ENCODE measurements at regions not wholly inside any gene's neighbourhood (a gene's known extent, or its start where the extent isn't known, plus 50 kb on each side); places are given as distances from the start of the nearest gene placed in this dataset.

DNA sequence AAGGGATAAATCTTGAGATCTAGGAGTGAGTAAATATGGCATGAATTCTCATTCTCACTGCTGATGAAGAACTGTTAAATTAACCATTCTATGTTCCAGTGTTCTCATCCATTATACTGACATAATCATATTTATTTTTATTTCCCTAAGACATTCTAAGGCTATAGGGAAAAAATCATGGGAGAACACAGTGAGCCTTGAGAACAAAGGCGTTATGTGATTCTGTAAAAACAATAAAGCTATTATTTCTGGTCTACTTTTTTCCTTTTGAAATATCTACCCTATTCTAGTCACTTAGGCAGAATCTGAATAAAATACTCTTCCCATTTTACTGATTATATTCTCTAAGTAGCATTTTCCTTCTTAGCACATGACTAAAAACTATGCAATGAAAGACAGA is 155.7 kb upstream of the ADAMTS16 start:
- DNase-seq: no peak

DNA sequence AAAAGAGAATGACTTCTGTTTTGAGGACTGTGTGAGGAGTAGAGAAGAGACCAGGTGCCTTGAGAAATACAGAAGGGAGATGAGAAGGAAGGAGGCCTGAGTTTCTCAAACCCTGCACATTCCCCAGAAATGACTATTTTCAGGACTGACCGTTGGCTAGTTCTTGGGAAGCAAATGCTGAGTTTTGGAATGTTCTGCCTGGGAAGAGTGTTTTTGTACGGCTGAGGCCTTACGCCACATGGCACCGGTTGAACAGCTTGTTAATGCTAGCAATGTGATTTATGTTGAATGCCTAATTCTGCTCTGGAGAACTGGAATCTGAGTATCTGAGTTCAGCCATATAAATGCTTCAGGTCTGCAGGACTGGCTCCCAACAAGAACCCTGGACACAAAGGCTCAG is 152.7 kb upstream of the ADAMTS16 start:
- DNase-seq: no peak

DNA sequence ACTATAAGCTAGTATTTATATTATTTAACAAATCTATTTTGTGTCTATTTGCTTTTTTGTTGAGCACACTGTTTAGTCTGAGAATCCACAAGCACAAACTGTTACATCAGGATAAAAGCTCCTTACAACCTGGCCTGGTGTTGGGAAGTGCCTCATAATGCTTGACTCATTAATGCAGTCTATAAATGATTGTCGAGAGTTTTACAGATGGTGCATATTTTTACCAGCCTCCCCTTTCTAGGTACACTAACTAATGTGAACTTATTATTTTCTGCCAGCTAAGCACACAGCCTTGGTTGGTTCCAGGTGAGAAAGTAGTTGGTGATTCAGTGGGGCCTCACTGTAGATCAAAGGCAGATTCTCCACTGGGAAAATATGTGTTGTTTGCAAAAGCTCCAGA is 151.0 kb upstream of the ADAMTS16 start:
- no peak for DNase-seq

DNA sequence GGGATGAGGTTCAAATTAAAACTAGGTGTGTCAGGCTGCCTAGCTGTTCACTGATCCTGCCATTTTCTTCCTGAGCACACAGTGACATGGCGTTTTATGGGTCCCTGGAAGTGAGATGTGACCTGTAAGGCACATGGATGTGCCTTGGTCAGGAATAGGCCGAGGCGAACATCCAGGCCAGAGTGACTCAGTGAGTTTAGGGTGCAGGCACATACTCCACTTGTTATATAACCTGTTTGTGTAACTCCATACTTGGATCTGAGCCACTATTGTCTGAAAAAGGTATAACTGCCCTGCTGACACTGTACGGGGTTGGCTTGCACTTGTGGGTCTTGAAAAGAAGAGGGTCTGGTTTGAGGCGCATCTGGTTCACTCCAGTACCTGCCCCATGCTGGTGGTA is 150.1 kb upstream of the ADAMTS16 start:
- no peak for DNase-seq

DNA sequence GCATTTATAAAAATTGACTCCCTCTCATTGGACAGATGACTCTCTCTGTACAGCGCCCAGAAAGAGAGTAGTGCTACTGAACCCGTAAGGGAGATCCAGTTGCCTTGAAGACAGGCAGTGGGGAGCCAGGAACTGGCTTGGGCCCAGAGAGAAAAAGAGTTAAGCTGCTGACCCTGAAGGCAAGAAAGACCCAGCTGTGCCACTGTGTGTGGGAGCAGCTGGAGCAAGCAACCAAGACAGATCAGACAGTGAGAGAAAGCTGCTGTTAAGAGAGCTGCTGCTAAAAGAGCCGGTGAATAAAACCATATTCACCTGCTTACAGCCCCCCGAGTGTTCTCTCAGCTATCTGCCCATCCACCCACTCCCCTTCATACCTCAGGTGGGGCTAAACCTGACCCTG is 149.7 kb upstream of the ADAMTS16 start:
- no peak for DNase-seq

DNA sequence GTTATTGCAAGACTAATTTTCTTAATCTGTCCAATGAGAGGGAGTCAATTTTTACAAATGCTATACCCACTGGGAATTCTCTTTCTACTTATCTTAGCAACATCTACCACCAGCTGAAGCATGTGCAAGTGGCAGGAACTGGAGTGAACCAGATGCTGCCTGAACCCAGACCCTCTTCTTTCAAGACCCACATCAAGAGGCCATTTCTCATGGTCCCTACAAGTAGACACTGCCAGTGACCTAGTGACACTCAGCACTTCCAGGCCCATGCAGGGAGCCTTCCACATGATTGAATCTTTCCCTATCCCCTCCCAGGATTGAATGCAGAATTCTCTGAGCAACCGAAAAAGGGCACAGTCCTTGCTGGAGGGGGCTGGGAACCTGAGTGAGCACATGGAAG is 148.2 kb upstream of the ADAMTS16 start:
- DNase-seq: no peak

DNA sequence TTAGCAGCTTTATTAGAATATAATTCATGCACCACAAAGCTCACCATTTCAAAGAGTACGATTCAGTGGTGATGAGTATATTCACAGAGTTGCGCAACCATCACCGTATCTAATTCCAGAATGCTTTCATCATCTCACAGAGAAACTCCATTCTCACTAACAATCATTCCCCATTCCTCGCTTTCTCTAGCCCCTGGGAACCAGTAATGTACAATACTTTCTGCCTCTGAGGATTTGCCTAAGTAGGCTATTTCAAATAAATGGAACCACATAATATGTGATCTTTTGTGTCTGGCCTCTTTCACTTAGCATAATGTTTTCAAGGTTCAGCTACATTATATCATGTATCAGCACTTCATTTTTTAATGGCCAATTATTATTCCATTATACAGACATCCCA is 145.1 kb upstream of the ADAMTS16 start:
- DNase-seq: no peak

DNA sequence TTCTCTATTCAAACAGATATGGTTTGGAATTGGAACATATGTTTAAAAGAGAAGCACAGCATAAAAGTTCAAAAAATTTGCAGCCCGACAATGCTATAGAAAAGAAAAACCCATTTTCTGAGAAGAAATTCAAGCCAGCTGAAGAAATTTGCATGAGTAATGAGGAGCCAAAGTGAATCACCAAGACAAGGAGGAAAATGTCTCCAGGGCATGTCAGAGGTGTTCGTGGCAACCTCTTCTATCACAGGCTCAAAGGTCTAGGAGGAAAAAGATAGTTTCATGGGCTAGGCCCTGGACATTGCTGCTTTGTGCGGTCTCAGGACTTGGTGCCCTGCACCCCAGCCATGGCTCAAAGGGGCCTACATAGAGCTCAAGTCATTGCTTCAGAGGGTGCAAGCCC is 134.8 kb upstream of the ADAMTS16 start:
- DNase-seq: no peak

DNA sequence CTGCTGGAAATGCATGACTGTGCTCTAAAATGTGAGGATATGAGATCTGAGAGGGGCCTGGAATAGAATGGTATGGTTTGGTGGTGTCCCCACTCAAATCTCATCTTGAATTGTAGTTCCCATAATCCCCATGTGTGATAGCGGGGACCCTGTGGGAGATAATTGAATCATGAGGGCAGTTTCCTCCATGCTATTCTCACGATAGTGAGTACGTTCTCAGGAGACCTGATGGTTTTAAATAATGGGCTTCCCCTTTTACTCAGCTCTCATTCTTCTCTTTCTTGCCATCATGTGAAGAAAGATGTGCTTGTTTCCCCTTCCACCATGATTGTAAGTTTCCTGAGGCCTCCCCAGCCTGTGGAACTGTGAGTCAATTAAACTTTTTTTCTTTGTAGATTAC is 133.6 kb upstream of the ADAMTS16 start:
- no peak for DNase-seq

DNA sequence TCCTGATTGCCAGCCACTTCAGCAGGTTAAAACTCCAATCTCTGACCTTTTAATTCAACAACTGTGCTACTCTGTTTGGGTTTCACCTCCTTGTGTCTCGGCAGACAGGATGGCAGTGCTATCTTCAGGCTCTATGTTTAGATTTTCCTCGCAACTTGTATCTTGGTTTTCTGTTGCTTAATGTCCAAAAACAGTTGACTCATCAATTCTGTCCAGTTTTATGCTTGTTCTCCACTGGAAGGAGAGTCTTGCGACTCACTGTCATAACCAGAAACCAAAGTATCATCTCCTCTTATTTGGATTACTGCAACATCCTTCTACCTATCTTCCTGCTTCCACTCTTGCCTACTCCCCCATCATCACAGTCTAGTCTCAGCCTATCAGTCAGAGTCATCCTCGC is 130.9 kb upstream of the ADAMTS16 start:
- DNase-seq: no peak

DNA sequence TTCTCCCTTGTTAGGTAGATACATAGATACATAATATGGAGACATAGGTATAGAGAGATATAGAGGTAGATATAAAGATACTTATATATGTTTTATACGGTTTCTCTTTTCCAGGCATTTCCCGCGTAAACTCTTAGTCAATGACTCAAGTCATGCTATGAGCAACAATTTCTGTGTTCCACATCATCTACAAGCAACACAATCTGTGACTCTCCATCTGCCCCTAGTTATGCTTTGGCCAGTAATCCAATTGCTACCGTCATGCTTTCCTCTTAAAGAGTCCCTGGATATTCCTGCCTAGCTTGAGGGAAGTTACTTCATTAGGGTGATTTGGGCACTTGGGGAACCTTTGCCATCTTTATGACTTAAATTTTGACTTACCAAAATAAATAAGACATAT is 129.0 kb upstream of the ADAMTS16 start:
- no peak for DNase-seq

DNA sequence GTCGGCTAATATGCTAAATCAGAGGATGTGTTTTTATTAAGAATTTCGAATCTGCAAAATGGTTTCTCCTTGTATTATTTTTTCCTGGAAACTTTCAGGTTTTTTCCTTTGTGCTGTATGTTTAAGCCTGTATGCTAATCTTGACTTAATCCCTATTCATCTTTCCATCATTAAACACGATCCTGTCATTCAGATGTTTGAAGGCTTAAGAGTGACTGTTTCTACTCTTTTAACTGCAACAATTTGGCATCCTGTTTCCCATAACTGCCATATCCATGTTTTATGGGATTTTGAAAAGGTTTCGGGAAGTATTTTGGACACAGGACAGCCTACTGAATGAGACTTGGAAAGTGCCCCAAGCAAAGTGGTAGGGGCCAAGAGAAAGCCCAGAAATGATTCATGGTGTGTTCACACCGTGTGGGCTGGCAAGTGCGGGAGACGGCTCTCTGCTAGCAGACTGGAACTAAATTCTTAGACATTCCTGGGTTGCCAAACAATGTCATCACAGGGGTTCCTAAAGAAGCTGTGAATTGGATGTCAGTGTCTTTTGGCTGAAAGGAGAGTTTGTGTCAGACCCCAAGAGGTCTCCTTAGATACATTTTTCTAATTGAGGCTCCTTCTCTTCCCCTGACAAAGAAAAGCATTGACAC is 125.4 kb upstream of the ADAMTS16 start:
- DNase-seq: no peak

DNA sequence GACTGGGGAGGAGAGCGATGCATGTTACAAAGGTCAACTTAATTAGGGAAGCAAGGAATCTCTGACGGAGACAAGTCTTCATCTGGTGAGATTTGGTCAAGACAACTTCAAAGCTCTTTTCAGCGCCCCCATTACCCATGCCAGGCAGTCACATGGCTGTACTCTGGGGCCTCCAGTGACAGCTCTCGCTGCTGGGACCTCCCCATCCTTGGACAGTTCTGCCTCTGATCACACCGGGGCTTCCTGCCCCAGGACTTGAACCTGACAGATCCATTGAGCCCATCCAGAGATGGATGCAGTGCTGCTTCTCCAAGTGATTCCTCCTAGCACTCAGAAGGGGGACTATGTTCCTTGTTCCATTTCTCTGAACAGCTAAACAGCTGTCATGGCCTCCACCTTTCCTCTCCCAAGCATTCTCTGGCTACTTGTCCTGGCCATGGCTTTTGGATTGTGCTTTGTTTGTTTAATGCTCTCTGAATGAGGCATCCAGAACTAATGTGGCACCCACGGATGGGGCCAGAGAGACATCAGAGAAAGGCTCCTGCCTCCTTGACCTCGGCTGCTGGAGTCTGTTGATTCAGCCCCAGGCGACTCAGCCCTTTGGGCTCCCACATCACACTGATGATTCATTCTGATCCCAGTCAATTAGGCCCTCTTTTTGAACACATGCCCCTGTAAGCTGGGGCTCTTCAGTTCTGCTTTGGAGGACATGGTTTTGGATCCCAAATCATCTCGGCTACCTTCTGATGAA is 122.1 kb upstream of the ADAMTS16 start:
- DNase-seq: no peak

DNA sequence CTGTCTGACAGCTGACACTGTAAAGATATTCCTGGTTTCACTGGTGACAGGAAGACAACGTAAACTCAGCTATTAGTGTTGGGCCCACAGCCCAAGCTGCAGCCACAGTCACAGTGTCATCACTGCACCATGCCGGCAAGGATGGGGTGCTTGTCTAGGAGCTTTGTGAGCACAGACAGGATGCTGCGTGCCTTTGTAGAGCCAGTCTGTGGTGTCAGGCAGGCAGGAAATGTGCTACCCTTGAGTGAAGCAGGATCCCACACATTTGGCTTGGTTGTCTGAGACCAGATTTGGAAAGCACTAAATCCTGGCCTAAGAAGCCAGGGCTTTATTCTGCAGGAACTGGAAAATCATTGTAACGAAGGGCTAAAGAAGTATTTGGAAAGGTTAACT is 121.6 kb upstream of the ADAMTS16 start:
- no peak for DNase-seq

DNA sequence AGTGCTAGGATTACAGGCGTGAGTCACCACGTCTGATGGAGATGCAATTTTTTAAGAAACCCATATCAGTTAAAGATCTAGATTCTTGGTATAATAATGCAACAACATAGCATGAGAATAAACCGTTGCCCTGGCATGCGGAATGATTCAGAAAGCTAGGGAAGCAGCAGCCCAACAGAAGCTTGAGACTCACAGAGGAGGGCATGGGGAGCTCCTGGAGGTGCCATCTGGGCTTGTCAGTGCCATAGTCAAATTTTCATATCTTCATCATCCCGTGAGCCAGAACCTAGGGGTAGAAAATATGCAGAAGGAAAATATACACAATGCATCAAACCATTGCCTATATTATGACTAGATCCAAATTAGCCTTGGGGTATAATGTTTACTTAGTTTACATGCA is 118.7 kb upstream of the ADAMTS16 start:
- no peak for DNase-seq

DNA sequence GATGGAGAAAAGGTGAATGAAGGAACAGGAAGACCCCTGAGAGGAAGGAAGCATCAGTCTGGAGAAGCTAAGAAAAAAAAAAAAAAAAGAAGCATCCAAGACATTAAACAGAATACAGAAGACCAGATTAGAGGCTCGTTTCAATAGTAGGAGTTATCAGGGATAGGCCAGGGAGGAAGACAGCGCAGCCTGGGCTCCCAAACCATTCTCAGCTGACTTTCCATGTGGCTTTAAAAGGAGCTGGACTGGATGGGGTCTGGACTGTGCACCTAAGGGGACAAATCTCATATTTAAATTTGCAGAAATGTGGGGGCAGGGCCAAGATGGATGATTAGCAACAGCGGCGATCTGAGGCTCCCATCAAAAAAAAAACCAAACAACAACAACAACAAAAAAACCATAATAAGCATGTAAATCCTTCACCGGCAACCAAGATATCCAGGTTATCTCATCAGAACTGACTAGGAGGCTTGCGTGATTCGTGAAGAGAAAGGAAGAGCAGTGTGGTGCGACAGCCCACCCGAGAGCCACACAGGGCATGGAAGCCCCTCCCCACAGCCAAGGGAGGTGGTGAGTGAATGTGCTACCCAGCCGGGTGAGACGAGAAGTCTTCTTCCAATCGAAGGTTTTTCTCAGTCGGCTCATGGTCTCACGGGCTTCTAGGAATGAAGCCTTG is 114.9 kb upstream of the ADAMTS16 start:
- DNase-seq: no peak

DNA sequence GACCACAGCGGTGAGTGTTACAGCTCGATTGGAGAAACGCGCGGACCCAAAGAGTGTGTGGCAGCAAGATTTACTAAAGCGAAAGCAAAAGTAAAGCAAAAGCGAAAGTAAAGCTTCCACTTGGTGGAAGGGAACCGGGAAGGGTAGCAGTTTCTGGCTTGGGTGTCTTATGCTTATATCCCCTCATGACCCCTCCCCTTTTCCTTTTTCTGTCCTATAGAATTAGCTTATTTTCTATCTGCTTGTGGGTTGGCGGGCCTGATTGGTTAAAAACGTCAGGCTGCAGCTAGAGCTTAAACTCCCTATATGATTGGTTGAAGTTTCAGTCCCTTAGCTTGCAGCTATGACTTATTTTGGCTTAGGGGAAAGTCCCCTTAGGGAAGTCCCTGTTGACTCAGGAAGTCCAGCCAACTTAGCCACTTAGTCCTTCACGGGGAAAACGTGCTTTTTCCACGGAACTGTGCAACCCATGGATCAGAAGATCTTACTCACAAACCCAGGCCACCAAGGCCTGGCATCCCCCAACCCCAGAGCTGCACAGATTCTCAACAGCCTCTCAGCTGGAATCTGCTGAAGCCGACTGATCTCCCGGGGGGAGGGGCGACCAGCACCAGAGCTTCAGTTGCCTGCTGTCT is 114.2 kb upstream of the ADAMTS16 start:
- DNase-seq: no peak

DNA sequence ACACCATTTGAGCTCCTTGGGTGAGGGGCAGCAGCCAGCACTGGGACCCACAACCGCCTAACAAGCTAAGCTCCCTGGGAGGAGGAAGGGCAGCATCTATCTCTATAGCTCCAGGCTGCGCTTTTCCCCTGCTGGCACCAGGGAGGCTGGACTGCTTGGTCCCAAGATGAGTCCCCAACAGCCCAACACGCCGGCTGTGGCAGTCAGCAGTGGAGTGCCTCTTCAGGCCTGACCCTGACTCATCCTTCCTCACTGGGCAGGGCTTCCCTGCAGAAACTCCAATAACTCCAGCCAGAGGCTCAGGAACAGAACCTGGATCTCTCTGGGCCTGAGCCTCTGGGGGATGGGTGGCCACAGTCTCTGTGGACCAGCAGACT is 113.7 kb upstream of the ADAMTS16 start:
- DNase-seq: no peak

DNA sequence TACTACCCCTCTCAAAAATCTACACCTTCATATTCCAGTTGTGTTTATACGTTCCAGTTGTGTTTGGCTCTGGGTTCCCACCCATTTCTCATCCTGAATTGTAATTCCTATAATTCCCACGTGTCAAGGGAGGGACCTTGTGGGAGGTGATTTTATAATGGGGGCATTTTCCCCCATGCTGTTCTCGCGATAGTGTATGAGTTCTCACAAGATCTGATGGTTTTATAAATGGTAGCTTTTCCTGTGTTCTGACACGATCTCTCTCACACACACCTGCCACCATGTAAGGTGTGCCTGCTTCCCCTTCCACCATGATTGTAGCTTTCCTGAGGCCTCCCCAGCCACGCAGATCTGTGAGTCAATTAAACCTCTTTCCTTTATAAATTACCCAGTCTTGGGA is 108.5 kb upstream of the ADAMTS16 start:
- DNase-seq: no peak

DNA sequence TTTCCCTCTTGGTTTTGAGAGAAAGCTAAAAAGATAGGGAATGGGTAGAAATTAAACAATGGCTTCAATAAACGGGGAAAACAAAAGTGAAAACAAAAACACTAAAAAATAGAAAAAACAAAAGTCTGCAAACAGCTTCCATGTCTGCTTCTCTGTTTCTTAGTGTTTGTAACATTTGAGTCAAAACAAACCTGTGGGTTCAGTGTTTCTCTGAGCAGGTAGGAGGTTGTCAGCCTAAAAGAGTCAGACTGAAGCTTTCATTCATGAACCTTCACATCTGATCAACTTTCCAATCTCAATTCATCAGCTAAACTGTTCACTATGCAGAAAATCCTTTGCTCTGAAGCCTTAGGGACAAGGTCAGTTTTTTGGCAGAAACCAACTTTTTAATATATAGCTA is 102.5 kb upstream of the ADAMTS16 start:
- no peak for DNase-seq

DNA sequence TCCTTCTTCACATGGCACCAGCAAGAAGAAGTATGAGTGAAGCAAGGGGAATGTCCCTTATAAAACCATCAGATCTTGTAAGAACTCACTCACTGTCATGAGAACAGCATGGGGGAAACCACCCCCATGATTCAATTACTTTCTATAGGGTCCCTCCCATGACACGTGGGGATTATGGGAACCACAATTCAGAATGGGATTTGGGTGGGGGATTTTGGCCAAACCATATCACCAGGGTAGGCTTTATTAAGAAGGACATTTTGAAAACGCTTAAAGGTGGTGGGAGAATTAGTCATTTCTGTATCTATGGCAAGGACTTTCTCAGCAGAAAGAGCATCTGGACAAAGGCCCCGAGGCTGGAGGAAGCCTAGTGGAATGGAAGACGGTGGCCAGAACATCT is 100.2 kb upstream of the ADAMTS16 start:
- DNase-seq: no peak

DNA sequence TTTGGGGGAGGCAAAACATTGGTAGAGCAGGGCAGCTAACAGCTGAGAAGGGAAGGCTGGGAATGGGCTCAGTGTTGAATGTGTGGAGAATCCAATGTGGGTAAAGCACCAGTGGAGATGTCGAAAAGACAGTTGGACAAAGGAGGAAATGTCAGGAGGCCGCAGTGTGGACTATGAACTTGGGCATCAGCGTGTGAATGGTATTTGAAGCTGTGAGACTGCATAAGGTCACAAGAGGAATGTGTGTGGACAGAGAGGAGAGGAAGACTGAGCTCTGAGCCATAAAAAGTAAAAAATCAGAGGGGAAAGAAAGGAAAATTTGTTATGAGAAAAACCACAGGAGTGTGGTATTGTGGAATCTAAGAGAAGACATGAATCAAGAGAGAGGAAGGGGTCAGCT is 99.4 kb upstream of the ADAMTS16 start:
- DNase-seq: no peak

DNA sequence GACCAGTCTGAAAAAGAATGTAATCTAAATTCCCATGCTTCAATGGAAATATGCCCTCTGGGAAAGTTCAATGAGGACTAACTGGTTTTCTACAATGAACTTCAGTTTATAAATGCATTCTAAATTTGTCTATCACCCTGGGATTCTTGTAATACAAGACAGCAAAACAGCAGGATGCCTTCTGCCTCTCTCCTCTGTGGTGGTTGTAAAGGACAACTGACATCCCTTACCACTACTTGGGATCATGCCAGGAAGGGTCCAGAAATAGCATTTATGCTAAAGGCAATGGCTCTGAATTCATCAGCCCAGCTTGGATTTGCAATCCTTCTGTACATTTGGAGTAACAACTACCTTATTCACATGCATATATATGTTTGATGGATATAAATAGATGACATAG is 97.3 kb upstream of the ADAMTS16 start:
- DNase-seq: no peak

DNA sequence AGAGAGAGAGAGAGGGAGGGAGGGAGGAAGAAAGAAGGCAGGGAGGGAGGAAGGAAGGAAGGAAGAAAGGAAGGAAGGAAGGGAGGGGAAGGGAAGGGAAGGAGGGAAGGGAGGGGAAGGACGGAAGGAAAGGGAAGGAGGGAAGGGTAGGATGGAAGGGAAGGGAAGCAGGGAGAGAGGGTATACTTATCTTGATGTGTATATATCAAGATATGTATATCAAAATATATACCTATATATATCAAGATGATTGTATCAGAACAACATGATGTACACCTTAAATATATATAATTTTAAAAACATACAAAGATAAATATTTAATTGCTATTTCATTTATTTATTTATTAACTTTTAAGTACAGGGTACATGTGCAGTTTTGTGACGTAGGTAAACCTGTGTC is 96.8 kb upstream of the ADAMTS16 start:
- no peak for DNase-seq

Measured in activated CD4-positive, CD25-positive, alpha-beta regulatory T cell treated with anti-CD3 and anti-CD28 coated beads, Interleukin-2, amount 50 U/mL, for 72 hours (primary cell).